OCI-LY1 (cell line): ENCODE measurements at regions not wholly inside any gene's neighbourhood (a gene's known extent, or its start where the extent isn't known, plus 50 kb on each side); places are given as distances from the start of the nearest gene placed in this dataset.

ENCODE experiments used
- CTCF ChIP-seq: fragments of 200-600 bp; sonication (generic), shearing (Covaris generic); IDR thresholded peaks from 2 replicates; pipeline ENCODE4 v1.5.1; 2017; ENCODE audit warnings: mild to moderate bottlenecking, antibody characterized with exemption, low read length, moderate library complexity, mixed read lengths
- EZH2 ChIP-seq: fragments of 200-600 bp; sonication (generic), shearing (Covaris generic); IDR thresholded peaks from 2 replicates; pipeline ENCODE4 v1.8.0; 2017; ENCODE audit warnings: borderline replicate concordance, mixed run types, mild to moderate bottlenecking, antibody characterized with exemption, low read length, moderate library complexity, mixed read lengths

DNA sequence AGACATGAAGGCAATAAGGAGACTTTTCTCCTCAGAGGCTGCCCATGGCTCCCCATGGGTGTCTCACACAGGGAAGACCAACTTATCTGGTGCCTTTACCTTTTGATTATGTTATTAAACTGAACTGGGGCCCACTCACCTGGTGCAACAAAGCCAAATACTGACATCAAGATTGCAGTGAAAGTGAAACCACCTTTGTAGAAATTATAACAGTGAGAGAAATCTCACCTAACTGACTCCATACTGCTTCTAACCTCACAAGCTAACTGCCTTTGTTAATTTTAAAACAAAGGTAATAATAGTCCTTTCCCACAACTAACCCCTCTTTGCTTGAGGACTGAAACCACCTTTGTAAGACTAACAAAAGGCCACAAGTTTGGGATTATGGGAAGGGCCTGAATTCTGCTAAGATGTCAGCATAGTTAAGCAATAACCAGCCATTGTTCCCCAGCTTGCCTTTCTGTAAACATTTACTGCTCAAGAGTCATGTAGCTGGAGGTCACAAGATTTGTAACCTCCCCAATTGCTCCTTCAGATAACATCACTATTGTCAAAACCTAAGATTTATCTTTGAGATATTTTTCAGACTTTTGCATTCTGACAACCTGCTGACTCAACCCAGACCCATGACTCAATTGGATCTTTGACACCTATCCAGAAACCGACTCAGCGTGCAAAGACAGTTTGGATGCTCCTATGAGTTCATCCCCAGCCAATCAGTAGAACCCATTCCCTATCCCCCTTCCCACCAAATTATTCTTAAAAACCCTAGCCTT is 420.3 kb upstream of the CFAP20DC start:
- TF ChIP-seq CTCF (no peak), EZH2 (no peak)
